HG03342 (cell line): ENCODE measurements at regions not wholly inside any gene's neighbourhood (a gene's known extent, or its start where the extent isn't known, plus 50 kb on each side); places are given as distances from the start of the nearest gene placed in this dataset.

ENCODE experiments used
- ATAC-seq: cut with Tn5 transposase; IDR thresholded peaks from one replicate; pipeline ENCODE4 v1.9.1; 2021; ENCODE audit warnings: mild to moderate bottlenecking, moderate library complexity; ENCODE audit not compliant: unreplicated experiment

GRCh38 chr12:127649961-127650360 is 617.0 kb upstream of the TMEM132C start:
- ATAC-seq: no peak

- ATAC-seq: no peak
Observed at GRCh38 chr12:127650626-127651025, 616.3 kb upstream of the TMEM132C start.

DNA sequence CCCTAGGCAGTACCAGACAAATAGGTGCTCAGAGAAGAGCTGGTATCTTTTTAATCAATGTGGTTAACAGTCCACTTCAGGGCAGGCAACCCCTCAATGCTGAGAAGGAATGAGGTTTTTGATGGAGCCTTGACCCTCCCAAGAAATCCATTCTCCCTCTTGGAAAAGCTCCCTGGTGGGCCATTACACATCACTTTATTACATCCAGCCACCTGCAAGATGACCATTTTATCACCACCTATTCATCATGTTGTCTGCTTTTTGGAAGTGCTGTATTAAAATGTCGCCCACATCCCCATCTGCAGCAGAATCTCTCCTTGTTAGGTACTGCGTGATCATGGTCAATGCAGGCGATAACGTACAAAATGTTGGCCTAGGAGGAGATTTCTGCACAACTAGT is 614.7 kb upstream of the TMEM132C start:
- ATAC-seq: no peak

GRCh38 chr12:127654383-127654985 is 612.5 kb upstream of the TMEM132C start:
- no peak for ATAC-seq

GRCh38 chr12:127655691-127656090 is 611.3 kb upstream of the TMEM132C start:
- ATAC-seq: no peak

DNA sequence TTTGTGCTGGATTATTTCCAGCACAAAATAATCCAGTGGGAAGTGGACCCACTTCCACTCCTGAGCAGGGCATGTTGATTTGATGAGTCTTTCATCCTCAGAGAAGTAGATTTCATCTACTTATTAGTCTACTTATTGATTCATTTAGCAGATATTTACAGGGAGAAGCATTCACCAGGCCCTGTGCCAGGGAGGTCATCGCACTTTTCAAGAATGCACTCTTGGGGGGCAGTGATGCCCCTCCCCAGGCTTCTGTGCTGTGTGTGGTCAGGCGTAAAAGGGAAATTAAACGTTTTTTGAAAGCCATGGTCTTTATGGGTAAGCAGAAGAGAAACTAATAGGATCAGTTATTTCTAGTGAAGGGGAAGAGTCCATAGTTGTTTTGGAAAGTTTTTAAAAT is 610.7 kb upstream of the TMEM132C start:
- ATAC-seq: no peak

DNA sequence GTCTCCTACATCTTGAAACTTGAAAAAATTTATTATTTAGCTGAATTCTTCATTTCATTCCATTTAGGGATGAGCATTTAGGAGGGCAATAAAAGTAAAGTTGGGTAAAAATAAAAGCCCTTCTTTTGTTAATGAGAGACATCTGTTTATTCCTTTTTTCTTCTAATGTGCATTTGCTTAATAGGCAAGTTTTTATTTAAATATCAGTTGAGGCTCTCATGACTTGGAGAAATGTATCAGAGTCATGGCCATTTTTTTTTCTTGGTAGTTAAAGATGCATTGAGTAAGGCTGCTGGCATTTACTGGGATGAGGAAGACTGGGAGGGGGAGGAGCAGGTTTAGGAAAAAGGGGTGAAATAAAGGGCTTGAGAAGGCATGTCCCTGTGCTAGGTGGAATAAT is 609.9 kb upstream of the TMEM132C start:
- no peak for ATAC-seq

GRCh38 chr12:127660961-127661360 is 606.0 kb upstream of the TMEM132C start:
- no peak for ATAC-seq

DNA sequence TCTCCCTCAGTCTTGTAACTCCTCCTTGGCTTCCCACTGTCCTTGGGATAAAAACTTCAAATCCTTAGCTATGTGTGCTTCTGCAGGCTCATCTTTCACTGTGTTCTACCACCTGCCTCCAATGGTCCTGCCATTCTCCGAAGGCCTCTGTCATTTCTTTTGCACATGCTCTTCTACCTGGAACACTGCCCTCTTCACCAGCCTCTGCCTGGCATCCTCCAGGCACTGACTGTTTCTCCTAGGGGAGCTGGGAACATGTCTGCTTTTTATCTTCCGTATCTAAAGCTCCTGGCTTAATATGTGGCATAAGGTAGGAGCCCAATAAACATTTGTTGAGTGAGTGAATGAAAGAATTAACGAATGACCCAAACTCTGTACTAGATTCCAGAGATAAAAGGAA is 603.3 kb upstream of the TMEM132C start:
- ATAC-seq: no peak

- no peak for ATAC-seq
Observed at GRCh38 chr12:127664901-127665300, 602.1 kb upstream of the TMEM132C start.

GRCh38 chr12:127667131-127667685 is 599.8 kb upstream of the TMEM132C start:
- ATAC-seq: no peak

GRCh38 chr12:127670294-127670693 is 596.7 kb upstream of the TMEM132C start:
- ATAC-seq: no peak

DNA sequence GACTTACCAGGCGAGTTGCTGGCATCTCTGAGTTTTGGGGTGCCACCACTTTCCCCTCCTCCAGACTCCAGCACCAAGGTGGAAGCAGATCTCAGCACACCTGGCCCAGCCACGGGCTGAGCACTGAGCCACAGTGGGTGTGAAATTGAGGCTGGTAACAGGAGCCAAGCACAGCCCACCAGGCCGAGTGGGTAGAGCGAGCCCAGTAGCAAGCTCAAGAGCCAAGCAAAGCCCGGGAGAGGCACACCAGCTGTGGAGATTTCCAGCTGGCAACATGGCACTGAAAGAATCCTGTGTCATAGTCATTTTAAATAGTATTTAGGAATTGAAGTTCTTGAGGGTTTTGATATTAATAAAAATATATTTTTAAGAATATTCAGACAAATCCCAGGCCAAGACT is 596.2 kb upstream of the TMEM132C start:
- no peak for ATAC-seq

GRCh38 chr12:127675936-127676335 is 591.0 kb upstream of the TMEM132C start:
- no peak for ATAC-seq

DNA sequence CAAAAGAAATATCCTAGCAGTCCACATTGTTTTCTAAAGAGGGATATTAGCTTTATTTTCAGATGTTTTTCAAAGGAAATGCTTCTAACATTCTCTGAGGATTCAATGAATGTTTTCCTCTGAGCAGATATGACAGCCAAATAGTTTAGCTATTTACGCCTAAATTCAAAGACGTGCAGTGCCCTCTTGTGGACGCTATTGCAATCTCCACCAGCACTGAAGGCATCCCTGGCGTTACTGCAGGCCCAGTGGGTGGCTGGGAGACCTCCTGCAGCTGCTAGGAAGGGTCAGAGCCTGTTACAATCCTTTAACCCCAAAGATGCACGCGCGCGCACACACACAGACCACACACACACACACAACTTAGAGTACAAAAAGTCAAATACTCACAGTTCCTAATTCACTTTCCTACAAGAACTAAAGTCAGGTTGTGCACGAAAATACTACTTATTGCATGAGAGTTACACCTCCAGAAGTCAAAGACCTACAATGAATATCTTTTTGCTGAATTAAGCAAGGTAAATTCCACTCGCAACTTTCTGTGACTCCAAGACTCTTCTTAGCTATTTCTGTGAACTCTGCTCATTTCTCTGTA is 589.3 kb upstream of the TMEM132C start:
- peak; percentile 68 for ATAC-seq

GRCh38 chr12:127678945-127679344 is 588.0 kb upstream of the TMEM132C start:
- no peak for ATAC-seq

DNA sequence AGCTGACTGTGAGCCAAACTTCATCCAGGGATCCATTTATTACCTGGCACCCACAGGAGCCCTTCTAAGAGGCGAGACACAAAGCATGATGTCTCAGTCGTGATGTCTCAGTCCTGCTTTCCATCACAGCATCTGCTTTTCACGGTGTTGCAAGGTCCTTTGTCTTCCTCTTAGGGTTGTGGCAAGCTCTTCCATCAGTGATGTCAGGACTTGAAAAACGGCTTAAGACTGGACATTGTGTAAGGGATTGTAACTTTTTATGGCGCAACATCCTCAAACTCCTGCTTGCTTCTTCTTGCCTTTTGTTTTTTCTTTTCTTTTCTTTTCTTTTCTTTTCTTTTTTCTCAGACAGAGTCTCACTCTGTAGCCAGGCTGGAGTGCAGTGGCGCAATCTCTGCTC is 586.5 kb upstream of the TMEM132C start:
- no peak for ATAC-seq

DNA sequence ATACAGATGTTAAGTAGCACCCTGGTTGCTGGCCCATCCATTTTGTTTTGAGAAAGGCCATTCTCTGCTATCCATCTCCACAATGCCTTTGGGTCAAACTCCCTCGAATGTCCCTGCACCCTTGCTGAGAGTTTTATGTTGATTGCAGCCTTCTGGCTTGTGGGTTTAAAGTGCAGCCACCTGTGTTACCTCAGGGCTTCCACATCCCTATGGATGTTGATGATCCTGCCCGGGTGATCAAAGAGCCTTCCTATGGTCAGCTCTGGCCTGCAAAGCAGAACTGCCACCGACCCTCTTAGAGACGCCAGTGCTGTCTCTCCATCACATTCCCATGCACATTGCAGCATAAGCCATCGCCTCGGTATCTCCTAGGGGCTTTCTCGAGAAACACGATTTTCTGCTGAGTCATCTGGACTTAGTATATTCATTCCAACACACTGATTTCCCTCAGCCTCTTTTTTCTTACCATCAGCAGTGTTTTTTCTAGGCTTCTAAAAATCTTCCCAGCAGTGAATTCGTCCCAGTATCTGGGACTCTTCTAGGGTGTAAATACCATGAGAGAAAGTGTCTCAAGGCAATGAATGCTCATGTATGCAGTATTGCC is 585.7 kb upstream of the TMEM132C start:
- no peak for ATAC-seq

GRCh38 chr12:127685491-127685890 is 581.5 kb upstream of the TMEM132C start:
- no peak for ATAC-seq

DNA sequence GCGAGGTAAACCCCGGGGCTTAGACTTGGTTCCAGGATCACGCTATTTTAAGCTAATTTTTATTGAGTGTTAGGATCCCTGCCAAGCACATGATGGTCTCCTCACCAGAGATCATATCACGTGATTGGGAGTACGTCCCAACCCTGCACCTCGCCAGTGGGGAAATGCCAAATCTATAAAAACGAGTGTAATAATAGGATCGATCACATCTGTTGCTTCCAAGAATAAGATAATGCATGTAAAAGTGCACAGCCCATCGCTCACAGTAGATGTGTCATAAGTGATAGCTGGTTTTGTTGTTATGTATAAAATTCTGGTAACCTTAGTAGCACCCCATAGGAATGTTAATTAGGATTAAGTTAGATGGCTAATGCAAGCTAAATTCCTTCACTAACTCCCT is 581.0 kb upstream of the TMEM132C start:
- no peak for ATAC-seq

GRCh38 chr12:127687181-127687580 is 579.8 kb upstream of the TMEM132C start:
- ATAC-seq: no peak

DNA sequence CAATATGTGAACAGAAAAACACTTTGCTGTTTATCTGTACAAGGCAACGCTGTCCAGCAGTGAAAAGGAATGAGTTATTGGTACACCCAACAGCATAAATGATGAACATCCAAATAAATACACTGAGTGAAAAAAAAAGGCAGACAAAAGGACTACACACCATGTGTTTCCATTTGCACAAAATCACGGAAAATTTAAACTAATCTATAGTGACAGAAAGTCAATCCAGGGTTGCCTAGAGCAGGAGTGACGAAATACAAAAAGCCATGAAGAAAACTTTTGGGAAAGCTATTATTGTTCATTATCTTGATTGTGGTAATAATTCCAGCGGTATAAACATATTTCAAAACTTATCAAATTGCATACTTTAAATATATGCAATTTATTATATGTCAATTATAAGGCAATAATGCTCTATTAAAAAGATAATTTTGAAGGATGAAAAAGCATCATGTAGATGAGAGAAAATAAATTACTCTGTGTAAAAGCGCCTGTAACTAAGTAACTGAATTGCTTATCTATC is 578.0 kb upstream of the TMEM132C start:
- no peak for ATAC-seq
